Dermis blood vessel endothelial cell (primary cell): ENCODE measurements at regions not wholly inside any gene's neighbourhood (a gene's known extent, or its start where the extent isn't known, plus 50 kb on each side); places are given as distances from the start of the nearest gene placed in this dataset.

Source experiments
- DNase-seq: peaks from one replicate; pipeline ENCODE4 v3.0.0; 2010

GRCh38 chr14:71511152-71511551, 421.1 kb upstream of the RGS6 start:
- no peak for DNase-seq

- no peak for DNase-seq
Observed at GRCh38 chr14:71514941-71515919, 417.0 kb upstream of the RGS6 start.

- DNase-seq: no peak
Observed at GRCh38 chr14:71521238-71522135, 410.7 kb upstream of the RGS6 start.

GRCh38 chr14:71523630-71524319, 408.5 kb upstream of the RGS6 start:
- DNase-seq: no peak

GRCh38 chr14:71524320-71524982, 407.8 kb upstream of the RGS6 start:
- no peak for DNase-seq

GRCh38 chr14:71525663-71526221, 406.5 kb upstream of the RGS6 start:
- no peak for DNase-seq

- DNase-seq: no peak
Observed at GRCh38 chr14:71526388-71526787, 405.8 kb upstream of the RGS6 start.

- no peak for DNase-seq
Observed at GRCh38 chr14:71527838-71528237, 404.4 kb upstream of the RGS6 start.

GRCh38 chr14:71529848-71530247, 402.4 kb upstream of the RGS6 start:
- DNase-seq: peak; percentile 57

GRCh38 chr14:71532344-71532743, 399.9 kb upstream of the RGS6 start:
- no peak for DNase-seq

GRCh38 chr14:71532790-71533189, 399.4 kb upstream of the RGS6 start:
- DNase-seq: peak; percentile 15

GRCh38 chr14:71533390-71533789, 398.8 kb upstream of the RGS6 start:
- DNase-seq: no peak

GRCh38 chr14:71533800-71534199, 398.4 kb upstream of the RGS6 start:
- DNase-seq: no peak

- DNase-seq: no peak
Observed at GRCh38 chr14:71534506-71534905, 397.7 kb upstream of the RGS6 start.

- no peak for DNase-seq
Observed at GRCh38 chr14:71536015-71536740, 396.1 kb upstream of the RGS6 start.

- no peak for DNase-seq
Observed at GRCh38 chr14:71536927-71537772, 395.1 kb upstream of the RGS6 start.

- DNase-seq: no peak
Observed at GRCh38 chr14:71538288-71538687, 393.9 kb upstream of the RGS6 start.

GRCh38 chr14:71538938-71539649, 393.1 kb upstream of the RGS6 start:
- DNase-seq: peak; percentile 35

GRCh38 chr14:71539650-71540285, 392.5 kb upstream of the RGS6 start:
- DNase-seq: peak; percentile 48
